ENCODE measurements at regions not wholly inside any gene's neighbourhood (a gene's known extent, or its start where the extent isn't known, plus 50 kb on each side); places are given as distances from the start of the nearest gene placed in this dataset.
A peak's percentile ranks its signal among the peaks of the same experiment; 100 is the strongest.
"Not testable (repeated sequence)": the region's sequence is repeated elsewhere in the genome, so short reads cannot be mapped to it uniquely, and the experiment has no call there.

DNA sequence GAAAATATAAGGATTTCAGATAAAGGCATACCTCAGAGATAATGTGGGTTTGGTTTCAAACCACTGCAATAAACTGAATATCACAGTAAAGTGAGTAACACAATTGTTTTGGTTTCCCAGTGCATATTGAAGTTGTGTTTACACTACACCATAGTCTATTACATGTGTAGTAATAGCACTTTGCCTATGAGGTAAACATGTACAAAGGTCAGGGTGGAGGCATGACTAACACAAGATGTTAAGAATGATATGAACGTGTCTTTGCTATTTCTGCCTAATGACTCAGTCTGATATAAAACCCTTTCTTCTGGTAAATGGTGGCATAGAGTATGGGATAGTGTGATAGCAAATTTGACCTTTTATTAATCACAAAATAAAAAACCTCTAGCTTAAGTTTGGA, 621.5 kb upstream of the ADGRL2 start:
- no peaks in the 10 kb centered on the region for H3K27me3 ChIP-seq (ENCODE audit: control insufficient read depth in 3 of 3, insufficient read depth in 3 of 3, low read length in 2 of 3)
- TF ChIP-seq, protein P1, sequence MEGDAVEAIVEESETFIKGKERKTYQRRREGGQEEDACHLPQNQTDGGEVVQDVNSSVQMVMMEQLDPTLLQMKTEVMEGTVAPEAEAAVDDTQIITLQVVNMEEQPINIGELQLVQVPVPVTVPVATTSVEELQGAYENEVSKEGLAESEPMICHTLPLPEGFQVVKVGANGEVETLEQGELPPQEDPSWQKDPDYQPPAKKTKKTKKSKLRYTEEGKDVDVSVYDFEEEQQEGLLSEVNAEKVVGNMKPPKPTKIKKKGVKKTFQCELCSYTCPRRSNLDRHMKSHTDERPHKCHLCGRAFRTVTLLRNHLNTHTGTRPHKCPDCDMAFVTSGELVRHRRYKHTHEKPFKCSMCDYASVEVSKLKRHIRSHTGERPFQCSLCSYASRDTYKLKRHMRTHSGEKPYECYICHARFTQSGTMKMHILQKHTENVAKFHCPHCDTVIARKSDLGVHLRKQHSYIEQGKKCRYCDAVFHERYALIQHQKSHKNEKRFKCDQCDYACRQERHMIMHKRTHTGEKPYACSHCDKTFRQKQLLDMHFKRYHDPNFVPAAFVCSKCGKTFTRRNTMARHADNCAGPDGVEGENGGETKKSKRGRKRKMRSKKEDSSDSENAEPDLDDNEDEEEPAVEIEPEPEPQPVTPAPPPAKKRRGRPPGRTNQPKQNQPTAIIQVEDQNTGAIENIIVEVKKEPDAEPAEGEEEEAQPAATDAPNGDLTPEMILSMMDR (IDR thresholded peaks at IDR 0.05; ENCODE audit: control extremely low read depth, extremely low read depth): no peak
- no peak overlapping the region for H3K27ac ChIP-seq (ENCODE audit: low read depth in 1 of 2, low read length in 1 of 2)
- H3K36me3 ChIP-seq (ENCODE audit: control insufficient read depth in 4 of 4, insufficient read depth in 4 of 4, low read length in 4 of 4): no peaks in the 10 kb centered on the region
- H3K9ac ChIP-seq (ENCODE audit: insufficient read depth in 1 of 2, low read length in 2 of 2): no peak overlapping the region
- no peaks in the 10 kb centered on the region for H3K4me1 ChIP-seq (ENCODE audit: control insufficient read depth in 5 of 5, insufficient read depth in 5 of 5, low read length in 5 of 5)
- no peak overlapping the region for H3K4me3 ChIP-seq
- WGBS, 2 donors: 26 to 63% methylated on average over 1 of the region's 1 CpG
- no peak for ATAC-seq (ENCODE audit: insufficient read depth, low FRiP score)
- H3K9me3 ChIP-seq (ENCODE audit: control insufficient read depth in 4 of 4, insufficient read depth in 3 of 4, low read length in 3 of 4): peaks cover 0 to 8% (median 0%) of the 10 kb centered on the region in 4 donors
- DNase-seq: peak in 1 of 3 donors; percentile 6

DNA sequence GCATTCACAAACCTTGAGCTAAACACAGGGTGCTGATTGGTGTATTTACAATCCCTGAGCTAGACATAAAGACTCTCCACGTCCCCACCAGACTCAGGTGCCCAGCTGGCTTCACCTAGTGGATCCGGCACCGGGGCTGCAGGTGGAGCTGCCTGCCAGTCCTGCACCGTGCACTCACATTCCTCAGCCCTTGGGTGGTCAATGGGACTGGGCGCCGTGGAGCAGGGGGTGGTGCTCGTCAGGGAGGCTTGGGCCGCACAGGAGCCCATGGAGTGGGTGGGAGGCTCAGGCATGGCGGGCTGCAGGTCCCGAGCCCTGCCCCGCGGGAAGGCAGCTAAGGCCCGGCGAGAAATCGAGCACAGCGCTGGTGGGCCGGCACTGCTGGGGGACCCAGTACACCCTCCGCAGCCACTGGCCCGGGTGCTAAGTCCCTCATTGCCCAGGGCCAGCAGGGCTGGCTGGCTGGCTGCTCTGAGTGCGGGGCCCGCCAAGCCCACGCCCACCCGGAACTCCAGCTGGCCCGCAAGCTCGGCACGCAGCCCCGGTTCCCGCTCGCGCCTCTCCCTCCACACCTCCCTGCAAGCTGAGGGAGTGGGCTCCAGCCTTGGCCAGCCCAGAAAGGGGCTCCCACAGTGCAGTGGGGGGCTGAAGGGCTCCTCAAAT, 622.2 kb upstream of the ADGRL2 start:
- not testable (repeated sequence) for H3K27me3 ChIP-seq (ENCODE audit: control insufficient read depth in 3 of 3, insufficient read depth in 3 of 3, low read length in 2 of 3); H3K36me3 ChIP-seq (ENCODE audit: control insufficient read depth in 4 of 4, insufficient read depth in 4 of 4, low read length in 4 of 4); H3K9ac ChIP-seq (ENCODE audit: insufficient read depth in 1 of 2, low read length in 2 of 2); ATAC-seq (ENCODE audit: insufficient read depth, low FRiP score); H3K4me1 ChIP-seq (ENCODE audit: control insufficient read depth in 5 of 5, insufficient read depth in 5 of 5, low read length in 5 of 5); DNase-seq; H3K4me3 ChIP-seq; H3K27ac ChIP-seq (ENCODE audit: low read depth in 1 of 2, low read length in 1 of 2)
- peaks cover 0 to 12% (median 0%) of the 10 kb centered on the region in 4 donors for H3K9me3 ChIP-seq (ENCODE audit: control insufficient read depth in 4 of 4, insufficient read depth in 3 of 4, low read length in 3 of 4)
- 95 to 99% methylated on average over 17 to 21 of the region's 30 CpGs for WGBS, 2 donors

GRCh38 chr1:81174811-81175476, 625.8 kb upstream of the ADGRL2 start:
- DNase-seq (no peak), ATAC-seq (ENCODE audit: insufficient read depth, low FRiP score) (no peak)
- no peaks in the 10 kb centered on the region for H3K27me3 ChIP-seq (ENCODE audit: control insufficient read depth in 3 of 3, insufficient read depth in 3 of 3, low read length in 2 of 3)
- peaks cover 0 to 19% (median 2%) of the 10 kb centered on the region in 4 donors for H3K9me3 ChIP-seq (ENCODE audit: control insufficient read depth in 4 of 4, insufficient read depth in 3 of 4, low read length in 3 of 4)
- no peak overlapping the region for H3K27ac ChIP-seq (ENCODE audit: low read depth in 1 of 2, low read length in 1 of 2)
- no peaks in the 10 kb centered on the region for H3K4me1 ChIP-seq (ENCODE audit: control insufficient read depth in 5 of 5, insufficient read depth in 5 of 5, low read length in 5 of 5)
- WGBS, 2 donors: 83 to 98% methylated on average over 2 of the region's 2 CpGs
- TF ChIP-seq, protein P1 (IDR thresholded peaks at IDR 0.05; ENCODE audit: control extremely low read depth, extremely low read depth): no peak
- H3K4me3 ChIP-seq: no peak overlapping the region
- H3K36me3 ChIP-seq (ENCODE audit: control insufficient read depth in 4 of 4, insufficient read depth in 4 of 4, low read length in 4 of 4): no peaks in the 10 kb centered on the region
- H3K9ac ChIP-seq (ENCODE audit: insufficient read depth in 1 of 2, low read length in 2 of 2): no peak overlapping the region

GRCh38 chr1:81174052-81174451, 626.7 kb upstream of the ADGRL2 start:
- no peak overlapping the region for H3K9ac ChIP-seq (ENCODE audit: insufficient read depth in 1 of 2, low read length in 2 of 2)
- no peak overlapping the region for H3K27ac ChIP-seq (ENCODE audit: low read depth in 1 of 2, low read length in 1 of 2)
- H3K36me3 ChIP-seq (ENCODE audit: control insufficient read depth in 4 of 4, insufficient read depth in 4 of 4, low read length in 4 of 4): no peaks in the 10 kb centered on the region
- DNase-seq (no peak), ATAC-seq (ENCODE audit: insufficient read depth, low FRiP score) (no peak)
- TF ChIP-seq, protein P1 (IDR thresholded peaks at IDR 0.05; ENCODE audit: control extremely low read depth, extremely low read depth): no peak
- whole genome bisulfite sequencing, 2 donors: 86 to 97% methylated on average over 2 of the region's 2 CpGs
- peaks cover 0 to 19% (median 3%) of the 10 kb centered on the region in 4 donors for H3K9me3 ChIP-seq (ENCODE audit: control insufficient read depth in 4 of 4, insufficient read depth in 3 of 4, low read length in 3 of 4)
- H3K27me3 ChIP-seq (ENCODE audit: control insufficient read depth in 3 of 3, insufficient read depth in 3 of 3, low read length in 2 of 3): no peaks in the 10 kb centered on the region
- no peak overlapping the region for H3K4me3 ChIP-seq
- H3K4me1 ChIP-seq (ENCODE audit: control insufficient read depth in 5 of 5, insufficient read depth in 5 of 5, low read length in 5 of 5): no peaks in the 10 kb centered on the region

Measured in lung (tissue), 11 donors.